ENCODE measurements at regions not wholly inside any gene's neighbourhood (a gene's known extent, or its start where the extent isn't known, plus 50 kb on each side); places are given as distances from the start of the nearest gene placed in this dataset.

DNA sequence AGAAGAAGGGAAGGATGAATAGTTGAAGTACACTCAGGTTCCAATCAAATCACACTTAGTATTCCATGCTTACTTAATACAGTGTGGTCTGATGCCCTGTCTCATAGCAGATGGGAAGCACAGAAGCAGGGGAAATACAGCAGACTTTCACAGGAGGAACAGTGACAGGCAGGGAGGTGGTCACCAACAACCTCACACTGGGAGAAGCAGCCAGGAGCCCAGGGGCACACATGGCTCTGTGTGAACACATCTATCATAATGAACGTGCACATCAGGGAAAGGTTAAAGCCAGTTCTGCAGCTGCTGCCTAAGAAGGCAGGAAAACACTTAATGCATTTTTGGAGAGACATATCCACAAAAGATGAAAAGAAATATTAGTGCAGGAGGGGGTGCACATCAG is 312.3 kb downstream of the MED10 start:
- no peak overlapping the region for H3K27ac ChIP-seq
- H3K4me1 ChIP-seq (replicated peaks in 1 of 2) = no peaks in the 10 kb centered on the region
- no peaks in the 10 kb centered on the region for H3K9me3 ChIP-seq (replicated peaks in 1 of 3)
- no peak for DNase-seq
- TF ChIP-seq, protein P1, sequence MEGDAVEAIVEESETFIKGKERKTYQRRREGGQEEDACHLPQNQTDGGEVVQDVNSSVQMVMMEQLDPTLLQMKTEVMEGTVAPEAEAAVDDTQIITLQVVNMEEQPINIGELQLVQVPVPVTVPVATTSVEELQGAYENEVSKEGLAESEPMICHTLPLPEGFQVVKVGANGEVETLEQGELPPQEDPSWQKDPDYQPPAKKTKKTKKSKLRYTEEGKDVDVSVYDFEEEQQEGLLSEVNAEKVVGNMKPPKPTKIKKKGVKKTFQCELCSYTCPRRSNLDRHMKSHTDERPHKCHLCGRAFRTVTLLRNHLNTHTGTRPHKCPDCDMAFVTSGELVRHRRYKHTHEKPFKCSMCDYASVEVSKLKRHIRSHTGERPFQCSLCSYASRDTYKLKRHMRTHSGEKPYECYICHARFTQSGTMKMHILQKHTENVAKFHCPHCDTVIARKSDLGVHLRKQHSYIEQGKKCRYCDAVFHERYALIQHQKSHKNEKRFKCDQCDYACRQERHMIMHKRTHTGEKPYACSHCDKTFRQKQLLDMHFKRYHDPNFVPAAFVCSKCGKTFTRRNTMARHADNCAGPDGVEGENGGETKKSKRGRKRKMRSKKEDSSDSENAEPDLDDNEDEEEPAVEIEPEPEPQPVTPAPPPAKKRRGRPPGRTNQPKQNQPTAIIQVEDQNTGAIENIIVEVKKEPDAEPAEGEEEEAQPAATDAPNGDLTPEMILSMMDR (IDR thresholded peaks at IDR 0.05) = no peak
- no peak for TF ChIP-seq POLR2A (IDR thresholded peaks at IDR 0.05)
- no peak overlapping the region for H3K4me3 ChIP-seq
- H3K36me3 ChIP-seq (replicated peaks in 1 of 2) = no peaks in the 10 kb centered on the region
- no peaks in the 10 kb centered on the region for H3K27me3 ChIP-seq
- WGBS, 4 donors = 56 to 81% (median 64%) methylated on average over 1 of the region's 1 CpG
- intact Hi-C loops (cut with DNase I) = no loop called here

DNA sequence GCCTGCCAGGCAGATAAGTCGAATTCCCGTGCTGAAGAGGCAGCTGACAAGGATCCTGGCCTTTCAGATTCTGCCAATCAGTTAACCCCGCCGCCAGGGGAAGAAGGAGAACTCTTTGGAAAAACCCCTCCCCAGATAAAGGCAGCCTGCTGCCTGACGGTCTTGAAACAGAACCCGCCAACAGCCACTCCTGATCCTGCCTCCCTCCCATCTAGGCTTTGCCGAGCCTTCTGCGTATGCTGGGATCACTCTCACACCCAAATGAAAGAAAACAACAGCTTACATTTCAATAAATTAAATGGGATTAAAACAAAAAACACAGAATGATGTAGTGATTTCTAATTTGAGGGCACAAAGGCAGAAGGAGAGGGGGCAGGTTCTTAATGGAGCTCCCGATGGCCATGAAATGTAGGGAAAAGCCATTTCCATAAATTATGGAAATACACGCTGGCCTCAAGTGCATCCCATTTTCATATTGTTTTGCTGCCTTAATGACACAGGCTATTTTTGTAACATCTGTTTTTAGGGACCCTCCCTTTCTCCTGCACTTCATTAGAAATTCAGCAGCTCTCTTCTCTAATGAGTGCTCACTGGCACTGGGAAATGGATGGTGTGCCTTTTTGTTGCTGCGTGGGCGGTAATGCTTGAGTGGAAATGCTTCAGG is 319.1 kb downstream of the MED10 start:
- intact Hi-C loops (cut with DNase I) = no loop called here
- Histone ChIP-seq H3K27me3 (no peaks in the 10 kb centered on the region), H3K4me1 (replicated peaks in 1 of 2) (no peaks in the 10 kb centered on the region), H3K36me3 (replicated peaks in 1 of 2) (no peaks in the 10 kb centered on the region), H3K9me3 (replicated peaks in 1 of 3) (no peaks in the 10 kb centered on the region), H3K4me3 (no peak overlapping the region), H3K27ac (no peak overlapping the region)
- DNase-seq = no peak
- 74 to 87% (median 76%) methylated on average over 11 to 12 of the region's 12 CpGs for WGBS, 4 donors
- no peak for TF ChIP-seq POLR2A (IDR thresholded peaks at IDR 0.05)
- TF ChIP-seq, protein P1 (IDR thresholded peaks at IDR 0.05) = no peak

DNA sequence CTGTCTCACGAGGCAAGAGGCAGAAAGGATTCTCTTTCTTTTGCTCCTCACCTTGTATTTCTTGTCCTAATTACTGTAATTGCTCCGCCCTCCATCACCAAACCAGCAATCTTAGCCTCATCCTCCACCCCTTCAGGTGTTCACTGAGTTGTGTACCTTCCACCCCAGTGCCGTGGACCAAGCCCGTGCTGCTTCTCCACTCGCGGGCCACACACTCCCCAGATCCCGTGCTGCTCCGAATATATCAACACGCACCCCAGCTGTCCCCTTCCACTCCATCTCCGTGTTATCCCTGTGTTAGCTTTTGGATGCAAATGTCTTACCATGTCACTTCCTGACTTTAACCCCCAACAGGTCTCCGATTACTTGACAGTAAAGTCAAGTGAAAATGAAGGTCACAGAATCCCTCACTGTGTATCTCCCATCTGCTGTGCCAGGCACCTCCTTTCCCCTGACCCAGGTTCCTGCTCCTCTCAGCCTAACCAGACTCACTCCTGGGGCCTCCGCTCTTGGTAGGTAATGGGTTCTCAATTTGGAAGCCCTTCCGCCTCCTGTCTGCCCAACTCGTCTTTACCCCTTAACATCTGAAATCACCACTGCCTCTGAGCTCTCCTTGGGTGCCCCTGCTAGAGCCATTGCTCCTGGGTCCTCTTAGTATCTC is 320.2 kb downstream of the MED10 start:
- 88 to 92% (median 91%) methylated on average over 14 of the region's 14 CpGs for WGBS, 4 donors
- Histone ChIP-seq H3K36me3 (replicated peaks in 1 of 2) (no peaks in the 10 kb centered on the region), H3K27ac (no peak overlapping the region), H3K4me3 (no peak overlapping the region), H3K4me1 (replicated peaks in 1 of 2) (no peaks in the 10 kb centered on the region), H3K9me3 (replicated peaks in 1 of 3) (no peaks in the 10 kb centered on the region), H3K27me3 (no peaks in the 10 kb centered on the region)
- intact Hi-C loops (cut with DNase I) = no loop called here
- no peak for DNase-seq
- TF ChIP-seq POLR2A (IDR thresholded peaks at IDR 0.05) = no peak
- TF ChIP-seq, protein P1 (IDR thresholded peaks at IDR 0.05) = no peak

DNA sequence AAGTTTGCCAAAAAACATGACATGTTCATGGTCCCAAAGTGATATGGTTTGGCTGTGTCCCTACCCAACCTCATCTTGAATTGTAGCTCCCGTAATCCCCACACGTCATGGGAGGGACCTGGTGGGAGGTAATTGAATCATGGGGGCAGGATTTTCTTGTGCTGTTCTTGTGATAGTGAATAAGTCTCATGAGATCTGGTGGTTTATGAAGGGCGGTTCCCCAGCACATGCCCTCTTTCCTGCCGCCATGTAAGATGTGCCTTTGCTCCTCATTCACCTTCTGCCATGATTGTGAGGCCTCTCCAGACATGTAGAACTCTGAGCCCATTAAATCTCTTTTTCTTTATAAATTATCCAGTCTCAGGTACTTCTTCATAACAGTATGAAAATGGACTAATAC is 322.1 kb downstream of the MED10 start:
- H3K27me3 ChIP-seq = no peaks in the 10 kb centered on the region
- intact Hi-C loops (cut with DNase I) = no loop called here
- H3K36me3 ChIP-seq (replicated peaks in 1 of 2) = no peaks in the 10 kb centered on the region
- no peaks in the 10 kb centered on the region for H3K9me3 ChIP-seq (replicated peaks in 1 of 3)
- H3K4me3 ChIP-seq = no peak overlapping the region
- no peak for DNase-seq
- H3K27ac ChIP-seq = no peak overlapping the region
- WGBS, 4 donors = 57 to 87% (median 74%) methylated on average over 4 of the region's 4 CpGs
- no peak for TF ChIP-seq POLR2A (IDR thresholded peaks at IDR 0.05)
- TF ChIP-seq, protein P1 (IDR thresholded peaks at IDR 0.05) = no peak
- H3K4me1 ChIP-seq (replicated peaks in 1 of 2) = no peaks in the 10 kb centered on the region

Data from adrenal gland (tissue), 9 donors.